NOMO-1 (cell line): ENCODE measurements at regions not wholly inside any gene's neighbourhood (a gene's known extent, or its start where the extent isn't known, plus 50 kb on each side); places are given as distances from the start of the nearest gene placed in this dataset.

Source experiments
- DNase-seq, 2 experiments: peaks; one replicate each; lab custom pipeline; 2025; ENCODE audit not compliant: unreplicated experiment in 2 of 2; lab: John Stamatoyannopoulos, UW

- no peak for DNase-seq
These were observed 140.6 kb upstream of the ID2 start for GRCh38 chr2:8541223-8541622.

DNA sequence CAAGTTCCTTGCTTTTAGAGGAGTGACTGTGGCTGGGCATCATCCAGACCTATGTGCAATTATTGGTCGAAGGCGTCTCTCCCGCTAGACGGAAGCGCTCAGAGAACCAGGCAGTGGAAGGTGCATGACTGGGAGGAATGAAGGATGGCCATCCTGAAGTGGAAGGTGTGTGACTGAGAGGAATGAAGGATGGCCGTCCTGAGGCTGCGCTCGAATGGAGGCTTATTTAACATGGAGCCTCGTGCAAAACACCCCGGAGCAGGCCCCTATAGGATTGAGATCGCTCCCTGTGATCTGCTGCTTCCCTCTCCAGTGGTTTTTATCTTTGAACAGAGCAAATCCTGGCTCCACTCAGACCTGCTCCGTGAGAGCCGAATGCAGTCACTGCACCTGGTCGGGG, 140.2 kb upstream of the ID2 start:
- no peak for DNase-seq

- DNase-seq: no peak
These were observed 139.3 kb upstream of the ID2 start for GRCh38 chr2:8542381-8543059.

DNA sequence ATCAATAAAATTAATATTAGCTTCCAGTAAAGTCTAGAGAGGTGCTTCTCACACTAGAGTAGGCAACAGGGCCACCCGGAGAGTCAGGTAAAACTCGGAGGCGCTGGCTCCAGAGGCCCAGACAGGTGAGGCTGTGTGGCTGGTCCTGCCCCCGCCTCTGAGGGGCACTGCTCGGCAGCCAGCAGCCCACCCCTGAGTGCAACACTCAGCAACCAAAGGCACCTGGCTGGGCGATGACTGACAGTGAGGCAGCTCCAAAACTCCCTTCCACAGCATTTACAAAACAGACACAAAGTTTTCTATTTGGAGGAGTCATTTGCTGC, 138.8 kb upstream of the ID2 start:
- no peak for DNase-seq

DNA sequence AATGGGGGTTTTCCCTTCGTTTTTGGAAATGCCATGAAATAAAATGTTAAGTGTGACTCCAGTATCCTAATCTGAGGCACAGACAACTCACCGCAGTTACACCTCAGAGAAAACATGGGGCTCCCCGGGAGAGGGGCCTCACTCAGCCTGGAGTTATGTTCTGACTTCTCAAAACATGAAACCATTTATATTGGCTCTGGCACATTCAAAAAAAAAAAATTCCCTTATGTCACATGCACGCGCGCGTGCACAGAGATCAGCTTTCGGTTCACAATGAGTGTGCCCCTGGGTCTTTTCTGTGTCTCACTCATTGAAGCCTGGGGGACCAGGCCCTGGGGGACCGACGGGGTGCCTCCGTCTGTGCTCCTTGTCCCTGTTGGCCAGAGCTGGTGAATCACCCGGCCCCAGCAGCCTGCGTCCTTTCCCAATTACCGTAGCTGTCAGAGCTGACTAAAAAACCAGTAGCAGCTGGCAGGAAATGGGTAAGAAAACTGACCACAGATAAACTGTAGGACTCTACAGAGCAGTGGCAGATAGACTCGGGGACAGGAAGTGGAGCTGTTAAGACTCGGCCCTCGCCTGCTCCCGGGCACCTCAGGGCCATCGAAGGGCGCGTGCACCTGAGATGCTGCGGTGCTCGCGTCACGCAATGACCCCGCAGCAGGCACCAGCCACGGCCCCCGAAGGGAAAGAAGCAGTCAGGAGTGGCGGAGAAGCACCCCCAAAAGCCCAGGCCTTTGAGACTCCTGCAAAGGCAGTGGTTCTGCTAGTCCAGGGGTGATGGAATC, 138.3 kb upstream of the ID2 start:
- peak; percentile 95 to 99 for DNase-seq

- no peak for DNase-seq
These were observed 137.6 kb upstream of the ID2 start for GRCh38 chr2:8544171-8544785.

DNA sequence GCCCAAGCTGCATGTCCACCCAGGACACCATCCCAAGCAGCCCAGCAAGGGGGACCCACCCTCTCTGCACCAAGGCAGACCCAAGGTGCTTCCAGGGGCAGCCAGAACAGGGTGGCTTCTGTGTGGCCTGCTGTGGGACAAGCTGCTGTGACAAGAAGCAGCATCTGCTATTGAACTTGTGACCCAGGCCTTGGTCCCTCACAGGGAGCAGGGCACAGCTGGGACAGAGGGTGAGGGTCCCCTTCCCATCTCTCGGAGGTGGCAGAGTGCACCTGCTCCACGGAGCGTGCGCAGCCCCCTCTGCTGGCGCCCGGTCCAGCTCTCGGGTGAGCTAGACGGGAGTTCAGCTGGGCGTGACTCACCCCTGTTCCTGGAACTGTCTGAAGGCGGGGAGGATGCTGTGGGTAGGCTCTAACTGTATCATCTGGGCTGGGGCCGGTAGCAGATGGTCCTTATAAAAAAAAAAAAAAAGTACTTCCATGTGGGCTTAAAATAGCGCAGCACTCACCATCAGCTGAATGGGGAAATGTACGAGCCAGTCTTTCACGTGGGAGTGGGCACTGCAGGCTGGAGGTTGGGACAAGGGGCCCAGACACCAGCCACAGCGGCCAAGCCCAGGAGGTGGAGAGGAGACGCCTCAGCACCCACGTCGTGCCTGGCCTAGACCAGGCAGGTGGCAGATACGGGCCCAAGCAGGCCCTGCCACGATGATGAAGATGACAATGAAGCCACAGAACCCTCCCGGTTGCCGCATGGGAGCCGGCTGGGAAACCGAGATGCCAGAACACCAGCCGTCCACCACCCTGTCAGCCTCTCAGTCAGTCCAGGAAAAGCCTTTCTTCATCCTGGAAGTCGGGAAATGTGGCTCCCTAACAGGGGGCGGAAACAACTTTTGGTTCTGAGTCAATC, 136.8 kb upstream of the ID2 start:
- peak; percentile 95 to 96 for DNase-seq

- peak; percentile 13 to 29 for DNase-seq
These were observed 135.9 kb upstream of the ID2 start for GRCh38 chr2:8545695-8546611.

GRCh38 chr2:8546612-8547283, 135.1 kb upstream of the ID2 start:
- peak; percentile 62 to 84 for DNase-seq

GRCh38 chr2:8547284-8548064, 134.4 kb upstream of the ID2 start:
- DNase-seq: no peak

GRCh38 chr2:8548065-8548618, 133.7 kb upstream of the ID2 start:
- DNase-seq: no peak

GRCh38 chr2:8548619-8549150, 133.2 kb upstream of the ID2 start:
- DNase-seq: no peak

DNA sequence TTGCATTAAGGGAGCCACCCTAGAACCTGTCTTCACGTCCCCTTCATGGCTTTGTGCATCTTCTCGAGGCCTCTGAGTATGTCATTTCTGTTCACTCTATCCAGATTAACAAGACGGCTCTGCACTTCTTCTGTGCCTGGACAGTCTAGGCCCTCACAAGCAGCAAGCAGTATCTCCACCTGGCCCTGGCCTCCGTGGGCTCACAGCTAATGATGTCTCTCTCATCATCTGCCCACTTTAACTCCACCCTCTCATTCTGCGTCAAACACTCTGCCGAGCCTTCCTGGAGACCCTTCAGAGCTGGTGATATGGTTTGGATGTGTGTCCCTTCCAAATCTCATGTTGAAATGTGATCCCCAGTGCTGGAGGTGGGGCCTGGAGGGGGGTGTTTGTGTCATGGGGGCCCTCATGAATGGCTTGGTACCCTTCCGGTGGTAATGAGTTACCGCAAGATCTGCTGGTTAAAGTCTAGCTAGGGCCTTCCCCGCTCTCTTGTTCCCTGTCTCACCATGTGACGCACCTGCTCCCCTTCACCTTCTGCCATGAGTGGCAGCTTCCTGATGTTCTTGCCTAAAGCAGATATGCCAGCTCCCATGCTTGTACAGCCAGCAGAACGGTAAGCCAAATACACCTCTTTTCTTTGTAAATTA, 132.5 kb upstream of the ID2 start:
- no peak for DNase-seq

DNA sequence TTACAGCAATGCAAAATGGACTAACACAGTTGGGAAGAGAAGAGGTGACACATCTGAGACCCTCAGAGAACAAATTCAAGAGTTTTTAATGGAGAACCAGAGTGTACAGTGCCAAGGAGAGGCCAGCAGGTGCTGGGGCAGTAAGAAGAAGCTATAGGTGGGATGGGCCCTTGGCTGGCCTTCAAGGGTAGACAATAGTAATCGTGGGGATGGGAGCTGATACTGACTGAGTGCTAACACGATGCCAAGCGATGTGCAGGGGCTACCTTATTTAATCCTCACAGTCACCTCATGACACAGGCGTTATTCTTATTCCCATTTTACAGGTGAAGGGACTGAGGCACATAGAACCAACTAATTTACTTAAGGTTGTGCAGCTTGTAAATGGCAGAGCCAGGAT, 131.9 kb upstream of the ID2 start:
- no peak for DNase-seq

DNA sequence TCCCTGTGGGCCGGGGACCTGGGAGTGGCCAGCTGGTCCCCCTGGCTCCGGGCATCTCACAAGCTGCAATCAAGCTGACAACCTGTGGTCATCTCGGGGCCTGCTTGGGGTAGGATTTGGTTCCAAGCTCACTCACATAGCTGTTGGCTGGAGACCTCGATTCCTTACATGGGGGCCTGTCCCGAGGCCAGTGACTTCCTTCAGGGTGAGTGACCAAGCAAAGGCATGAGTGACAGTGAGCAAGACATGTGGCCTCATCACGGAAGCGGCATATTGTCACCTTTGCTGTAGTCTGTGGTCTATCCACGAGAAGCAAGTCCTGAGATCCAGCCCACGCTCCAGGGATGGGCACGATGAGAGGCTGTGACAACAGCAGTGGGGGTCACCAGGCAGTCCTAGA, 131.4 kb upstream of the ID2 start:
- DNase-seq: no peak

GRCh38 chr2:8550937-8551621, 130.8 kb upstream of the ID2 start:
- DNase-seq: no peak

DNA sequence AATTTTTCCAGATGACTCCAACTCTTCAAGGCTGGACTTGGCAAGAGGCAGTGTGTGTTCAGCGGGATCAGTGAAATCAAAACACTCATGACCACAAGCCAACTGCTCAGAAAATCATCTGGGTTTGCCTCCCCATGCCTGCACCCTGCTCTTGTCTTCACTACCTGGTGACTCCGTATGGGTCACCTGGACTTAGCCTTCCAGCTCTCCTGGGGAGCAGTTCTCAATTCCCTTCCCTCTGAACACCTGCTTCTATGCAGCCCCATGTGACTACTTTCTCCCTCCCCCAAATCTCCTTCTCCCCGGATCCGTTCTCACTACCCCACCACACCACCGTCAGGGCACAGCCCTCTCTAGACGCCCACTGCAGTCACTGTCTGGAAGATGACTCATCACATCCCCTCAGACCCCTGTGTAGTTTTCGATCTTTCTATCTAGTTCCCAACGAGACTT, 130.2 kb upstream of the ID2 start:
- DNase-seq: no peak
